GM12892 (cell line): ENCODE measurements at regions not wholly inside any gene's neighbourhood (a gene's known extent, or its start where the extent isn't known, plus 50 kb on each side); places are given as distances from the start of the nearest gene placed in this dataset.

Experiments used
- POLR2A ChIP-seq: IDR thresholded peaks from 2 replicates; pipeline ENCODE4 v1.6.1; 2011; ENCODE audit warnings: low read depth, low read length, control low read depth
- POLR2AphosphoS5 ChIP-seq: IDR thresholded peaks from 2 replicates; pipeline ENCODE4 v1.6.1; 2011; ENCODE audit warnings: low read depth, low read length, control low read depth
- TAF1 ChIP-seq: IDR thresholded peaks from 2 replicates; pipeline ENCODE4 v1.6.1; 2011; ENCODE audit warnings: low read depth, mild to moderate bottlenecking, control low read depth, low read length, borderline replicate concordance

DNA sequence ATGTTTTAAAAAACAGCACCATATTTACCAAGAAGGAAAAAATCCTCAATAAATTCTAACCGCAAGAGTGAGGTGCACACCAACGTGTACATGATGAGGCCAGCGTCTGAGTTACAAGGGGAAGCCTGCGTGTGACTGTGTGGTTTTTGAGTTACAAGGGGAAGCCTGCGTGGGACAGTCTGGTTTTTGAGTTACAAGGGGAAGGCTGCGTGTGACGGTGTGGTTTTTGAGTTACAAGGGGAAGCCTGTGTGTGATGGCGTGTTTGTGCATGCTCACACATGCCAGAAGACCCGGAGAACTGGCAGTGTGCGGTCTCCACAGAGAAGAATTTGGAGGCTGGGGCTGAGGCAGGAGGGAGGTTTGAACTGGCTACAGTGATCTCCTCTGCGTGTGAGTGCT, 1376.4 kb downstream of the TBC1D22A start:
- TF ChIP-seq POLR2A: no peak
- TF ChIP-seq POLR2AphosphoS5: no peak
- TF ChIP-seq TAF1: no peak
